ENCODE measurements at regions not wholly inside any gene's neighbourhood (a gene's known extent, or its start where the extent isn't known, plus 50 kb on each side); places are given as distances from the start of the nearest gene placed in this dataset.

- Mint-ChIP-seq H3K27me3 (ENCODE audit: low read depth) (no peaks in the 10 kb centered on the region; the same call in none of the 2 replicates), H3K4me1 (peaks cover 10% of the 10 kb centered on the region), H3K27ac (no peak overlapping the region), H3K9me3 (peaks cover 3% of the 10 kb centered on the region; the same call in 1 of the 2 replicates), H3K36me3 (no peaks in the 10 kb centered on the region; the same call in 1 of the 2 replicates), H3K4me3 (no peak overlapping the region)
- CTCF ChIA-PET = no interaction called here
- ATAC-seq (no peak), DNase-seq (ENCODE audit: low spot score) (no peak)
- TF ChIP-seq EMX1 (CRISPR knock-in tag; IDR thresholded peaks at IDR 0.05) (no peak), NR1H2 (CRISPR knock-in tag; IDR thresholded peaks at IDR 0.05) (no peak), CBFB (CRISPR knock-in tag; IDR thresholded peaks at IDR 0.05; ENCODE audit: low read depth) (no peak), PRRX2 (CRISPR knock-in tag; IDR thresholded peaks at IDR 0.05) (no peak), JAZF1 (CRISPR knock-in tag; IDR thresholded peaks at IDR 0.05) (no peak), TEAD1 (CRISPR knock-in tag; IDR thresholded peaks at IDR 0.05) (no peak), TEAD4 (CRISPR knock-in tag; IDR thresholded peaks at IDR 0.05) (no peak), GABPB1 (CRISPR knock-in tag; IDR thresholded peaks at IDR 0.05) (no peak), ZNF396 (CRISPR knock-in tag; IDR thresholded peaks at IDR 0.05; ENCODE audit: borderline replicate concordance) (no peak)
- POLR2A ChIA-PET = no interaction called here
Observed at GRCh38 chr6:168192195-168192900, 113.3 kb upstream of the FRMD1 start.

- POLR2A ChIA-PET = no interaction called here
- H3K4me3 Mint-ChIP-seq = no peak overlapping the region
- CTCF ChIA-PET = no interaction called here
- H3K36me3 Mint-ChIP-seq = peaks cover 14% of the 10 kb centered on the region
- H3K9me3 Mint-ChIP-seq = peaks cover 18% of the 10 kb centered on the region
- ATAC-seq (no peak), DNase-seq (ENCODE audit: low spot score) (no peak)
- H3K27me3 Mint-ChIP-seq (ENCODE audit: low read depth) = no peaks in the 10 kb centered on the region; the same call in none of the 2 replicates
- H3K4me1 Mint-ChIP-seq = peaks cover 10% of the 10 kb centered on the region
- H3K27ac Mint-ChIP-seq = no peak overlapping the region
- no peak for TF ChIP-seq CREM (CRISPR knock-in tag; IDR thresholded peaks at IDR 0.05)
- TF ChIP-seq IRF1 (CRISPR knock-in tag; IDR thresholded peaks at IDR 0.05) = no peak
- TF ChIP-seq ZNF512 (CRISPR knock-in tag; IDR thresholded peaks at IDR 0.05; ENCODE audit: borderline replicate concordance) = no peak
- no peak for TF ChIP-seq HMGXB4 (CRISPR knock-in tag; IDR thresholded peaks at IDR 0.05)
- no peak for TF ChIP-seq PRDM15 (CRISPR knock-in tag; IDR thresholded peaks at IDR 0.05)
- TF ChIP-seq CREB1 (CRISPR knock-in tag; IDR thresholded peaks at IDR 0.05) = no peak
- TF ChIP-seq HMGA2 (CRISPR knock-in tag; IDR thresholded peaks at IDR 0.05) = no peak
- no peak for TF ChIP-seq PRRX2 (CRISPR knock-in tag; IDR thresholded peaks at IDR 0.05)
- no peak for TF ChIP-seq ZNF396 (CRISPR knock-in tag; IDR thresholded peaks at IDR 0.05; ENCODE audit: borderline replicate concordance)
- no peak for TF ChIP-seq ZNF232 (CRISPR knock-in tag; IDR thresholded peaks at IDR 0.05)
- no peak for TF ChIP-seq MLX (CRISPR knock-in tag; IDR thresholded peaks at IDR 0.05)
- TF ChIP-seq ZNF219 (CRISPR knock-in tag; IDR thresholded peaks at IDR 0.05; ENCODE audit: borderline replicate concordance) = no peak
- no peak for TF ChIP-seq ATF6 (CRISPR knock-in tag; IDR thresholded peaks at IDR 0.05)
- TF ChIP-seq ZNF425 (CRISPR knock-in tag; conservative IDR thresholded peaks at IDR 0.05) = no peak
Observed at GRCh38 chr6:168190646-168191443, 111.8 kb upstream of the FRMD1 start.
